Liver (tissue), 3 donors: ENCODE measurements at regions not wholly inside any gene's neighbourhood (a gene's known extent, or its start where the extent isn't known, plus 50 kb on each side); places are given as distances from the start of the nearest gene placed in this dataset.

Experiments
- CTCF ChIP-seq: fragments of 150-350 bp; IDR thresholded peaks from 2 replicates; pipeline ENCODE4 v1.5.1; 2017; ENCODE audit warnings: improper control_type of control experiment, low read depth, low read length; ENCODE audit not compliant: missing input control
- GABPA ChIP-seq, 2 donors: IDR thresholded peaks in 1 of 2; conservative IDR thresholded peaks in 1 of 2; 2 replicates each; pipeline ENCODE4 v1.6.1; 2016; ENCODE audit warnings: antibody characterized with exemption in 2 of 2, mild to moderate bottlenecking in 1 of 2, moderate library complexity in 1 of 2
- RAD21 ChIP-seq, 2 donors: IDR thresholded peaks; 2 replicates each; pipeline ENCODE4 v1.6.1; 2016; ENCODE audit warnings: antibody characterized with exemption in 2 of 2, mild to moderate bottlenecking in 2 of 2
- REST ChIP-seq: IDR thresholded peaks from 2 replicates; pipeline ENCODE4 v1.6.1; 2016; ENCODE audit warnings: antibody characterized with exemption, mild to moderate bottlenecking
- RXRA ChIP-seq, 2 donors: IDR thresholded peaks; 2 replicates each; pipeline ENCODE4 v1.6.1; 2017 to 2018; ENCODE audit warnings: antibody characterized with exemption in 2 of 2, mild to moderate bottlenecking in 1 of 2
- SP1 ChIP-seq: IDR thresholded peaks from 2 replicates; pipeline ENCODE4 v1.6.1; 2018; ENCODE audit warnings: antibody characterized with exemption, mild to moderate bottlenecking
- TAF1 ChIP-seq: conservative IDR thresholded peaks from 2 replicates; pipeline ENCODE4 v1.6.1; 2016; ENCODE audit warnings: antibody characterized with exemption, mild to moderate bottlenecking
- YY1 ChIP-seq: IDR thresholded peaks from 2 replicates; pipeline ENCODE4 v1.6.1; 2016; ENCODE audit warnings: antibody characterized with exemption, mild to moderate bottlenecking
- ZBTB33 ChIP-seq: IDR thresholded peaks from 2 replicates; pipeline ENCODE4 v1.6.1; 2016; ENCODE audit warnings: antibody characterized with exemption
- donor health status: healthy.
- donor health status: healthy.

- TF ChIP-seq CTCF (no peak), YY1 (no peak), REST (no peak), RAD21 (IDR thresholded peaks at IDR 0.05) (no peak), RXRA (IDR thresholded peaks at IDR 0.05) (no peak), ZBTB33 (no peak), GABPA (IDR thresholded peaks at IDR 0.05 in 1 of 2, conservative IDR thresholded peaks at IDR 0.05 in 1 of 2) (no peak), SP1 (no peak), TAF1 (no peak)
These were observed 108.6 kb downstream of the RAB11FIP2 start for GRCh38 chr10:117938104-117938503.
